K562 (cell line): ENCODE measurements at regions not wholly inside any gene's neighbourhood (a gene's known extent, or its start where the extent isn't known, plus 50 kb on each side); places are given as distances from the start of the nearest gene placed in this dataset.

Experiments
- ATAC-seq: fragments of 200-7000 bp; cut with Tn5 transposase; 3 replicates; pipeline ENCODE4 v1.9.1; 2020; ENCODE audit warnings: moderate library complexity
- BruUV-seq: library from RNA; stranded (reverse); fragments of 400-500 nt; replicated peaks from 2 replicates; lab custom pipeline; 2021; lab: Mats Ljungman, UMichigan
- CTCF ChIA-PET: fragments of 300-600 bp; formaldehyde crosslinking; extraction: SDS; loops from one replicate; lab custom pipeline; 2021; ENCODE audit warnings: low intra/inter-chr PET ratio; lab: Yijun Ruan, JAX
- POLR2A ChIA-PET: fragments of 300-600, 350-650 bp; sonication (Branson Sonifier 250); formaldehyde crosslinking; extraction: SDS; loops from one replicate; lab custom pipeline; 2021; ENCODE audit warnings: antibody characterized with exemption, inconsistent platforms; lab: Yijun Ruan, JAX
- DNase-seq, 4 experiments: peaks; one replicate each; pipeline versions ENCODE4 v3.0.0 to v3.0.0-alpha.2; 2011 to 2018; ENCODE audit warnings: low spot score in 3 of 4, mixed read lengths in 3 of 4; ENCODE audit errors: extremely low read depth in 1 of 4
- FAIRE-seq: peaks from 2 replicates; lab custom pipeline; 2011; peaks lifted over from hg19 to GRCh38; lab: Jason Lieb, UNC
- H2AFZ ChIP-seq: 2 replicates; pipeline ENCODE4 v1.6.0; 2011; ENCODE audit warnings: low read depth, low read length, control low read depth, inconsistent platforms
- H3K27ac ChIP-seq: fragments of 200-600 bp; 3 replicates; pipeline ENCODE4 v1.8.0; 2011; ENCODE audit warnings: low read depth, mild to moderate bottlenecking, control low read depth, inconsistent platforms, low read length, moderate library complexity, mixed read lengths; ENCODE audit errors: extremely low read depth
- H3K27me3 ChIP-seq, 2 experiments: fragments of 300-600 bp in 1 of 2; 2 replicates in 1 of 2; 3 replicates in 1 of 2; pipeline versions ENCODE4 v1.6.0 to v1.8.0; 2011; ENCODE audit warnings: inconsistent platforms in 2 of 2, low read length in 2 of 2, mild to moderate bottlenecking in 1 of 2, mixed read lengths in 1 of 2, moderate library complexity in 1 of 2; ENCODE audit not compliant: control insufficient read depth in 2 of 2, insufficient read depth in 2 of 2
- H3K36me3 ChIP-seq: fragments of 300-600 bp; 3 replicates; pipeline ENCODE4 v1.8.0; 2011; ENCODE audit warnings: mild to moderate bottlenecking, low read length, inconsistent platforms; ENCODE audit not compliant: control insufficient read depth, insufficient read depth
- H3K4me1 ChIP-seq, 2 experiments: fragments of 200-600 bp in 1 of 2; replicated peaks in 1 of 2; 2 replicates in 1 of 2; 3 replicates in 1 of 2; pipeline versions ENCODE4 v1.5.1 to v1.8.0; 2011; ENCODE audit warnings: inconsistent platforms in 2 of 2, low read length in 2 of 2, mild to moderate bottlenecking in 1 of 2, mixed read lengths in 1 of 2, moderate library complexity in 1 of 2; ENCODE audit not compliant: control insufficient read depth in 2 of 2, insufficient read depth in 2 of 2
- H3K4me2 ChIP-seq: 2 replicates; pipeline ENCODE4 v1.6.1; 2011; ENCODE audit warnings: low read length, control low read depth, inconsistent platforms, mixed read lengths; ENCODE audit not compliant: insufficient read depth
- H3K4me3 ChIP-seq: fragments of 200-600 bp; sonication (generic), shearing (Covaris generic); 2 replicates; pipeline ENCODE4 v1.5.1; 2016; ENCODE audit warnings: control low read depth, inconsistent platforms
- H3K79me2 ChIP-seq: fragments of 200-600 bp; 3 replicates; pipeline ENCODE4 v1.8.0; 2011; ENCODE audit warnings: low read length, inconsistent platforms; ENCODE audit not compliant: control insufficient read depth, insufficient read depth
- H3K9ac ChIP-seq, 2 experiments: 2 replicates each; pipeline versions ENCODE4 v1.6.0 to v1.6.1; 2011; ENCODE audit warnings: low read depth in 2 of 2, low read length in 2 of 2, control low read depth in 1 of 2, inconsistent platforms in 1 of 2, mild to moderate bottlenecking in 1 of 2, mixed read lengths in 1 of 2; ENCODE audit not compliant: insufficient read depth in 1 of 2
- H3K9me1 ChIP-seq: one replicate; pipeline ENCODE4 v1.6.0; 2011; ENCODE audit warnings: inconsistent platforms, mild to moderate bottlenecking, low read length, moderate library complexity; ENCODE audit not compliant: control insufficient read depth, insufficient read depth
- H3K9me3 ChIP-seq: replicated peaks from 2 replicates; pipeline ENCODE4 v1.5.1; 2011; ENCODE audit warnings: low read depth, low read length, inconsistent platforms; ENCODE audit not compliant: control insufficient read depth, insufficient read depth
- H4K20me1 ChIP-seq: replicated peaks from 2 replicates; pipeline ENCODE4 v1.6.1; 2011; ENCODE audit warnings: low read length, inconsistent platforms, mixed read lengths; ENCODE audit not compliant: control insufficient read depth, insufficient read depth
- BACH1 ChIP-seq: fragments of 200-800 bp; sonication (Bioruptor generic); IDR thresholded peaks from 2 replicates; pipeline ENCODE4 v1.6.1; 2016; ENCODE audit warnings: missing genetic modification characterization, missing compliant biosample characterization
- BRF1 ChIP-seq: IDR thresholded peaks from 3 replicates; pipeline ENCODE4 v1.6.1; 2011; ENCODE audit warnings: borderline replicate concordance, mild to moderate bottlenecking; ENCODE audit not compliant: insufficient read length; ENCODE audit errors: extremely low read depth
- ETV6 ChIP-seq, 3 experiments: fragments of 150-350 bp in 1 of 3; sonication (generic) in 1 of 3; formaldehyde crosslinking in 1 of 3; IDR thresholded peaks; 2 replicates each; pipeline versions ENCODE4 v1.6.1 to v1.8.0; 2014 to 2022; ENCODE audit warnings: borderline replicate concordance in 2 of 3, low read depth in 2 of 3, antibody characterized with exemption in 1 of 3, low read length in 1 of 3, mild to moderate bottlenecking in 1 of 3, missing genetic modification reagents in 1 of 3
- MAFG ChIP-seq: fragments of 450-650 bp; conservative IDR thresholded peaks from 2 replicates; pipeline ENCODE4 v1.6.1; 2016; ENCODE audit warnings: missing genetic modification characterization, missing compliant biosample characterization
- NFE2 ChIP-seq: IDR thresholded peaks from 2 replicates; pipeline ENCODE4 v1.6.1; 2014; ENCODE audit warnings: antibody characterized with exemption, low read depth
- NR4A1 ChIP-seq, 2 experiments: fragments of 250-450 bp in 1 of 2; fragments of 450-650 bp in 1 of 2; sonication (Bioruptor Pico) in 1 of 2; IDR thresholded peaks; 2 replicates each; pipeline versions ENCODE4 v1.4.0 to v1.6.1; 2016 to 2020; ENCODE audit warnings: mild to moderate bottlenecking in 2 of 2, missing compliant biosample characterization in 1 of 2, missing genetic modification characterization in 1 of 2, moderate library complexity in 1 of 2
- ZBTB40 ChIP-seq, 2 experiments: fragments of 450-650 bp in 1 of 2; sonication (generic) in 1 of 2; formaldehyde crosslinking in 1 of 2; IDR thresholded peaks; 2 replicates each; pipeline versions ENCODE4 v1.7.1 to v1.9.0; 2016 to 2022; ENCODE audit warnings: inconsistent platforms in 1 of 2, mild to moderate bottlenecking in 1 of 2, missing genetic modification reagents in 1 of 2
- ZNF655 ChIP-seq: fragments of 250-450 bp; sonication (Bioruptor Pico); IDR thresholded peaks from 2 replicates; pipeline ENCODE4 v1.5.0; 2021
- WGBS: fragments of 100-300 bp; shearing (Covaris generic); methylation state at CpG from one replicate; pipeline ENCODE4 v1.1.6; 2016; ENCODE audit warnings: low coverage, mixed read lengths; ENCODE audit not compliant: insufficient coverage; ENCODE audit errors: missing lambda C conversion rate; 5-methylcytosine and 5-hydroxymethylcytosine counted together
- in situ Hi-C: fragments of 300-500 bp; cut with MboI; formaldehyde crosslinking; loops from 4 replicates; pipeline ENCODE4 v1.15.0; 2018; ENCODE audit warnings: inconsistent platforms, mixed read lengths
- intact Hi-C: fragments of 100-400 bp; cut with micrococcal nuclease; formaldehyde crosslinking; loops from 2 replicates; pipeline ENCODE4 v1.14.2; 2022

- TF ChIP-seq ETV6 (IDR thresholded peaks at IDR 0.05; ENCODE audit: borderline replicate concordance in 1 of 2, low read depth in 2 of 2, low read length in 1 of 2) (no peak), ETV6 (CRISPR knock-in tag; IDR thresholded peaks at IDR 0.05; ENCODE audit: borderline replicate concordance) (no peak), NFE2 (peak; percentile 74), ZNF655 (no peak), MAFG (tag) (peak; percentile 90), BRF1 (no peak), BACH1 (tag) (0 out of 2 replicates have a peak, but pooled peaks have one; percentile 37)
Measured at GRCh38 chr3:124263168-124263567, 271.2 kb upstream of the ROPN1 start (continued).

GRCh38 chr3:124264346-124264745, 272.4 kb upstream of the ROPN1 start:
- no peak overlapping the region for H3K27ac ChIP-seq
- in situ Hi-C loops = no loop called here
- WGBS = 0% methylated on average over 8 of the region's 8 CpGs
- no peaks in the 10 kb centered on the region for H3K79me2 ChIP-seq
- no peaks in the 10 kb centered on the region for H3K36me3 ChIP-seq
- H3K4me3 ChIP-seq = no peak overlapping the region
- no peak overlapping the region for H3K9ac ChIP-seq
- H3K9me3 ChIP-seq = no peaks in the 10 kb centered on the region
- no peaks in the 10 kb centered on the region for H3K4me1 ChIP-seq
- ChIA-PET POLR2A (no interaction called here), CTCF (no interaction called here)
- no peaks in the 10 kb centered on the region; a peak in 1 of 5 replicates for H3K27me3 ChIP-seq
- no peaks in the 10 kb centered on the region for H4K20me1 ChIP-seq
- no peak overlapping the region for H2AFZ ChIP-seq
- H3K4me2 ChIP-seq = no peak overlapping the region
- intact Hi-C loops = no loop called here
- FAIRE-seq = no peak
- ATAC-seq = no peak
- DNase-seq = no peak
- no peaks in the 10 kb centered on the region for H3K9me1 ChIP-seq
- no TSS peak for BruUV-seq
- no peak for TF ChIP-seq NR4A1 (CRISPR knock-in tag; IDR thresholded peaks at IDR 0.05)
- TF ChIP-seq NR4A1 (tag; IDR thresholded peaks at IDR 0.05) = no peak
- TF ChIP-seq ZBTB40 (IDR thresholded peaks at IDR 0.05) = no peak
- no peak for TF ChIP-seq ZBTB40 (CRISPR knock-in tag; IDR thresholded peaks at IDR 0.05)
